Right lobe of liver (tissue), 6 donors: ENCODE measurements at regions not wholly inside any gene's neighbourhood (a gene's known extent, or its start where the extent isn't known, plus 50 kb on each side); places are given as distances from the start of the nearest gene placed in this dataset.

Experiments
- ATAC-seq, 4 donors: fragments of 200-7000 bp; cut with Tn5 transposase; one replicate each; pipeline ENCODE4 v1.9.1; 2020; ENCODE audit warnings: mild to moderate bottlenecking in 4 of 4, moderate library complexity in 4 of 4
- DNase-seq, 3 donors: peaks; one replicate each; pipeline ENCODE4 v3.0.0-alpha.2; 2020
- H3K27ac ChIP-seq, 3 donors: fragments of 200-600 bp; one replicate each; pipeline ENCODE4 v1.8.0; 2022
- H3K27me3 ChIP-seq, 2 donors: fragments of 200-600 bp; one replicate each; pipeline ENCODE4 v1.8.0; 2022
- H3K36me3 ChIP-seq, 4 donors: fragments of 200-600 bp; sonication (generic) in 1 of 4; one replicate each; pipeline versions ENCODE4 v1.5.1 to v1.8.0; 2017 to 2022; ENCODE audit warnings: control low read depth in 1 of 4
- H3K4me1 ChIP-seq, 4 donors: fragments of 200-600 bp; sonication (generic) in 1 of 4; one replicate each; pipeline versions ENCODE4 v1.5.1 to v1.8.0; 2017 to 2022; ENCODE audit warnings: control low read depth in 1 of 4
- H3K4me3 ChIP-seq, 3 donors: fragments of 200-600 bp; one replicate each; pipeline ENCODE4 v1.8.0; 2022
- H3K9me3 ChIP-seq, 4 donors: fragments of 200-600 bp; sonication (generic) in 1 of 4; one replicate each; pipeline versions ENCODE4 v1.5.1 to v1.8.0; 2017 to 2022; ENCODE audit warnings: control low read depth in 1 of 4
- POLR2A ChIP-seq: fragments of 450-650 bp; IDR thresholded peaks from one replicate; pipeline ENCODE4 v1.6.1; 2017; ENCODE audit warnings: antibody characterized with exemption, mild to moderate bottlenecking
- WGBS: methylation state at CpG from one replicate; pipeline ENCODE4 v1.1.6; 2018; ENCODE audit warnings: low coverage, low lambda C conversion rate; ENCODE audit not compliant: insufficient coverage; ENCODE audit errors: missing lambda C conversion rate; 5-methylcytosine and 5-hydroxymethylcytosine counted together
- intact Hi-C, 2 donors: fragments of 100-400 bp; cut with DNase I; formaldehyde crosslinking; loops; one replicate each; pipeline versions ENCODE4 v1.11.2 to v1.14.1; 2022
- TF ChIP-seq, protein P1 (sequence below), 4 donors: fragments of 200-600 bp in 3 of 4; fragments of 450-650 bp in 1 of 4; IDR thresholded peaks; one replicate each; pipeline versions ENCODE4 v1.5.1 to v1.8.0; 2016 to 2022; ENCODE audit warnings: antibody characterized with exemption in 4 of 4, mild to moderate bottlenecking in 2 of 4
- donor health status: DM: no; HTN: yes; CAD: no.
- donor health status: DM: no; HTN: no; CAD: no.
- donor health status: DM: no; HTN: no; CAD: no.
- donor health status: DM: no; HTN: yes; CAD: no.
- donor health status: DM: no; HTN: yes; CAD: no.

DNA sequence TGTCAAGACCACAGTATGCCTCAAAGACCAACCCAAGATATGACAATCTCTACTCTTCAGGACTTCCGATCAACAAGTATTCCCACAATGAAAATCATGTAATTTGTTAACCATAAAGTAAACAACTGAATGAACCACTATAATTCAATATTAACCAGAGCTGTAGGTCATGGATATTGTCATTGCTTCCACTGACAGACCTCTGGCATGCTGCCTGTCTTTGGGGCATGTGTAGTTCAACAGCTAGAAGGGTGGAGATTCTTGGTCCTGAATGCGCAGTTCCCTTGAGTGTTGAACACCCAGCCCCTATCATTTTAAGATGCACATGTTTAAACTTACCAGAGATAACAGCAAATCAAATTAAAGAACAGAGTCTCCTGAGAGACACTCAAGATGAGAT lies 283.0 kb downstream of the CEMIP2 start:
- ATAC-seq (no peak), DNase-seq (no peak)
- no peaks in the 10 kb centered on the region for H3K27me3 ChIP-seq
- WGBS = 68% methylated on average over 2 of the region's 2 CpGs
- H3K36me3 ChIP-seq = no peaks in the 10 kb centered on the region
- H3K9me3 ChIP-seq = no peaks in the 10 kb centered on the region
- intact Hi-C loops = no loop called here
- H3K4me3 ChIP-seq = no peak overlapping the region
- H3K4me1 ChIP-seq = no peaks in the 10 kb centered on the region
- no peak overlapping the region for H3K27ac ChIP-seq
- no peak for TF ChIP-seq POLR2A
- TF ChIP-seq, protein P1, sequence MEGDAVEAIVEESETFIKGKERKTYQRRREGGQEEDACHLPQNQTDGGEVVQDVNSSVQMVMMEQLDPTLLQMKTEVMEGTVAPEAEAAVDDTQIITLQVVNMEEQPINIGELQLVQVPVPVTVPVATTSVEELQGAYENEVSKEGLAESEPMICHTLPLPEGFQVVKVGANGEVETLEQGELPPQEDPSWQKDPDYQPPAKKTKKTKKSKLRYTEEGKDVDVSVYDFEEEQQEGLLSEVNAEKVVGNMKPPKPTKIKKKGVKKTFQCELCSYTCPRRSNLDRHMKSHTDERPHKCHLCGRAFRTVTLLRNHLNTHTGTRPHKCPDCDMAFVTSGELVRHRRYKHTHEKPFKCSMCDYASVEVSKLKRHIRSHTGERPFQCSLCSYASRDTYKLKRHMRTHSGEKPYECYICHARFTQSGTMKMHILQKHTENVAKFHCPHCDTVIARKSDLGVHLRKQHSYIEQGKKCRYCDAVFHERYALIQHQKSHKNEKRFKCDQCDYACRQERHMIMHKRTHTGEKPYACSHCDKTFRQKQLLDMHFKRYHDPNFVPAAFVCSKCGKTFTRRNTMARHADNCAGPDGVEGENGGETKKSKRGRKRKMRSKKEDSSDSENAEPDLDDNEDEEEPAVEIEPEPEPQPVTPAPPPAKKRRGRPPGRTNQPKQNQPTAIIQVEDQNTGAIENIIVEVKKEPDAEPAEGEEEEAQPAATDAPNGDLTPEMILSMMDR (IDR thresholded peaks at IDR 0.05) = no peak

DNA sequence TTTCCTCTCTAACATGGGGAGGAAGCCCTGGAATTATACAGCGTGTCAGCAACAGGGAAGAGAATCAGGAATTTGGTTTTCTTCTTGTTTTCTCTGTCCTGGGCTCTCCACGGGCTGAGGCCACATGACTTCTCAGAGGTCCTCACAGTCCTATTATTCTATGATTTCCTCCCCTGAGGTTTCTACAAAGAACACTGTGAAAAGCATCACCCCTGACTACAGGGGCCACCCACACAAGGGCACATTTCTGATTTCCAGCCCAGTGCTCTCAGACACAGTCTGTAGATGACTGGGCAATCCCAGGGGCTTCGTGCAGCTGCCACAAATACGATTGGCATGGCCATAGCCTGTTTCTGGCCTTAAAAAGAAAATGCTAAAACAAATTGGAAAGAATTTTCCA lies 284.9 kb downstream of the CEMIP2 start:
- Histone ChIP-seq H3K27me3 (no peaks in the 10 kb centered on the region), H3K36me3 (no peaks in the 10 kb centered on the region), H3K4me1 (no peaks in the 10 kb centered on the region), H3K4me3 (no peak overlapping the region), H3K27ac (no peak overlapping the region), H3K9me3 (no peaks in the 10 kb centered on the region)
- WGBS = 62% methylated on average over 4 of the region's 4 CpGs
- no peak for ATAC-seq
- no peak for DNase-seq
- no peak for TF ChIP-seq POLR2A
- TF ChIP-seq, protein P1 (IDR thresholded peaks at IDR 0.05) = no peak
- intact Hi-C loops = no loop called here

- no peak for DNase-seq
- Histone ChIP-seq H3K4me3 (no peak overlapping the region), H3K9me3 (no peaks in the 10 kb centered on the region), H3K4me1 (no peaks in the 10 kb centered on the region), H3K36me3 (no peaks in the 10 kb centered on the region), H3K27me3 (no peaks in the 10 kb centered on the region), H3K27ac (no peak overlapping the region)
- TF ChIP-seq POLR2A = no peak
- TF ChIP-seq, protein P1 (IDR thresholded peaks at IDR 0.05) = no peak
- no peak for ATAC-seq
- intact Hi-C loops = no loop called here
- whole genome bisulfite sequencing = 82% methylated on average over 4 of the region's 4 CpGs
Observed at GRCh38 chr9:71479621-71480020, 288.7 kb downstream of the CEMIP2 start.

DNA sequence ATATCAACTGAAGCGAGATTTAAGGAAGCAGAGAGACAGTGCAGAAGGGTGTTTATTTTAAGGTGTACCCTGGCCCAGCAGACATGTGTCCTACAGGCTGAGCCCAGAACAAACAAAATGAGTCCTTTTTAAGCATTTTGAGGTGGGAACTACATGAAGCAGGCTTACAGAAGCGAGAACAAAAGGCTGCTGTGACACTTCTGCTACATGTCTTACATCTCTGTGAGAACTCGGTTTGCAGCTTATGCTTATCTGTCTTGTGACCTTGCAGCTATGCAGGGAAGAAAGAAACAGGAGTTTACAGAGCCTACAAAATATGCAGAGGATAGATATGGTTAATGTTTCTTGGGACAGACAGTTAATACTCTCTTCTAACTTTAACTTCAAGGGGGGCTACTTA lies 295.9 kb downstream of the CEMIP2 start:
- Histone ChIP-seq H3K27ac (no peak overlapping the region), H3K27me3 (no peaks in the 10 kb centered on the region), H3K4me3 (no peak overlapping the region), H3K36me3 (no peaks in the 10 kb centered on the region), H3K9me3 (no peaks in the 10 kb centered on the region), H3K4me1 (no peaks in the 10 kb centered on the region)
- ATAC-seq (no peak), DNase-seq (no peak)
- WGBS = 40% methylated on average over 3 of the region's 3 CpGs
- intact Hi-C loops = no loop called here
- TF ChIP-seq POLR2A = no peak
- TF ChIP-seq, protein P1 (IDR thresholded peaks at IDR 0.05) = no peak

DNA sequence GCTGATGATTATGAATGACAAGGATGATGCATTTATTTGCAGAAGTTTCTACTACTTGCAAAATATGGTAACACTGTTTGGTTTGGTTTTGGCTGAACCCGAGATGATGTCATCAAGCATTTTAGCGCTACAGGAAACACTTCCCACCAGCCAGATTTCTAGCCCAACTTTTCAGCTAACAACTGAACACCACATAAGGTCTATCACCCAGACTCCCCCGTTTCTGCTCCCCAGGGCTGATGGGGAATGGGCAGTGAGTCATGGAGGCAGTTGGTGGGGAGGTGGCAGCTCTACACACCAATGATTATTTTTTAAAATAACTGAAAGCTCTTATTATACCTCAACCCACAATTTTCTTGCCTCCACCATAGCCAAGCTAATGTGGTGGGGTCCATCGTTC lies 302.9 kb downstream of the CEMIP2 start:
- H3K9me3 ChIP-seq = no peaks in the 10 kb centered on the region
- H3K4me3 ChIP-seq = no peak overlapping the region
- ATAC-seq = no peak
- H3K27ac ChIP-seq = no peak overlapping the region
- TF ChIP-seq POLR2A = no peak
- TF ChIP-seq, protein P1 (IDR thresholded peaks at IDR 0.05) = no peak
- 57% methylated on average over 3 of the region's 4 CpGs for WGBS
- H3K27me3 ChIP-seq = no peaks in the 10 kb centered on the region
- H3K36me3 ChIP-seq = no peaks in the 10 kb centered on the region
- H3K4me1 ChIP-seq = no peaks in the 10 kb centered on the region
- intact Hi-C loops = no loop called here
- DNase-seq = no peak
